ENCODE measurements at regions not wholly inside any gene's neighbourhood (a gene's known extent, or its start where the extent isn't known, plus 50 kb on each side); places are given as distances from the start of the nearest gene placed in this dataset.

DNA sequence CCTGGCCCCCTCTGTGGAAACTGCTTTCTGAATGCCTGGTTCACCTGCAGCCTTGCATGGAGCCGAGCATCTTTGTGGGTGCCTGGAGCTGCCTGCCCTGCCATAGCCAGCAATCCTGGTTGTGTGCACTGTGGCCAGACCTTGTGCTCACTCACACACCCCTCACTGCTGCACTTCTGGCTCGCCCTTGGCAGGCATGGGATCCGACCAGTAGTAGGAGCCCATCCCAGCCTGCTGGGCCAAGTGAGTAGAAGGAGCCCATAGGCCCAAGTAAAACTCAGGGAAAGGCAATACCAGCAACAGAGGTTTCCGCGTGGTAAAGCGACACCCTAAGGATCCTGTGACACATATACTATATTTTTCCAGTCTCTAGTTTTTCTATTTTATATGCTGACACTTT is 270.0 kb upstream of the NAV3 start:
- no peak for DNase-seq

- DNase-seq: no peak
Measured at GRCh38 chr12:77559400-77560074, 271.2 kb upstream of the NAV3 start.

- no peak for DNase-seq
Measured at GRCh38 chr12:77555074-77555473, 275.6 kb upstream of the NAV3 start.

DNA sequence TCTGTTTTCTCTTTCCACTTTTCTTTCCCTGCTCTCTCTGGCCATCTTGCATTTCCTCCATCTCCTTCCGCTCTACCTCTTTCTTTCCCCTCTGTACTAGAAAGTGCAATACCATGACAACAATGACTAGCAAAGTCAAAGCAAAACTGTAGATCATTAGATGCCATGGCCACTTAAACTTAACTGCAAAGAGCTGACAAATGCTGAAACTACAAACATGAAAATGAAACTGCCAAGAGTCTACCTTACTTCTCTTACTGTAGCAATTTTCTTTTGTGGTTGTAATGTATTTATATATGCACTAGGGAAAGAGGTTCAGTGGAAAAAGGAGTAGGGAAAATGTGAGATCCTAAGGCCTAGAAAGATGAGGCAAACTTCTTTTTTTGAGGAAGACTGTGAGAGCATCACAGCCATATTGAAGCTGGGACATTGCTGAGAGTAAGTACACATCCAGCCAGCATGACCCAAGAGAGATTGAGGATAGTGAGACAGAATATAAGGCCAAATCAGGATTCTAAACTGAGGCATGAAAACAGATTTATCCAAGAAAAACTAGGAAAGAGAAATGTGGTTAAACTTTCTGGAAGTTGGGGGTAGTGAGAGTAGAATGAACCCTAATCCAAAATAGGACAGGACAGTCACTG is 276.6 kb upstream of the NAV3 start:
- DNase-seq: no peak

DNA sequence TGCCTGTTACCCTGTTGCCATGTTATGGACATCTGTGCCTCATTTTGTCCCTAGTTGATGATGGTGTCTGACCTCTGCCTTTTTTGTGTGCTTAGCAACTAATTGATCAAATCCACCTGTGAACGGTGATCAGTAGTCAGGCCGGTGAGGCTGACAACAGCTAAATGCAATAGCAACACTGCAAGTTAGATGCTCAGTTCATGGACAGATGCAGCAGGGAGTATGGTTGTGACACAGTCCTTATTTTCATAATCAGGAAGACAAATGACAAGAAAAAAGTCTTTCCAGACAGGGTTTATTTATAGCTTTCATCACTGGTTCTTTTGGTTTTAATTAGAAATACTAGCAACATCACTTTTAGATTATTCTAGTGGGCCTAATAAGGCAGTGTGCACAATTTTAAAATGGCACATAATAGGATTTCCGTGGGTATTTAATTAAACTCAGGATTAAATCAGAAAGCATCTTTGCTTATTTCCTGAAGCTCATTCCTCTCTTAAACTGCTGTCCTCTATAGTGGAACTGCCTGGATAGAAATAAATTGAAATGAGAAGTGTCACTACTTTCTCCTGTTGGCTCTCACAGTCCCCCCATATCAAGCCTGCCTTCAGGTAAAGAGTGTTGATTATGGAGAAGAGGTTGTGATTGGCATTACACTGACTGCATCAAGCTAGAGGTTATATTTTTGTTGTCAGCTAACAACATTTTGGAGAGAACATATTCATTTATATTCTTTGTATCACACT is 281.1 kb upstream of the NAV3 start:
- DNase-seq: no peak

DNA sequence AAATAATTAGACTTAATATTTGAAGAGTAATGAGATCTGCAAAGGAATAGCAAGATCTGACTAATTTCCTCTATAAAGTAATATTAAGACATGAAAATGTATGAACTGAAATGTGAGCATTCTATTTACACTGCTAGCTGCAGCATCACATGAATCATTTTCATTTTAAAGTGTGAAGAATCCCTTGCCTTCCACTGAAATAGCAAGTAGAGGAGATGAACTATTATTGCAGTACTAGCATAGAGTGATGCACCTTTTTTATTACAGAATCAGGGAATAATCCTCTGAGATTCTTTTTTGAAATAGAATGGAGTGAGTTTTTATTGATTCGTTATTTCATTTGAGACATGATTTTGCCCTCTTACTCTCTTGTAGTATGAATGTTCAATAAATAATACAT is 281.9 kb upstream of the NAV3 start:
- no peak for DNase-seq

- DNase-seq: no peak
Measured at GRCh38 chr12:77540097-77540496, 290.6 kb upstream of the NAV3 start.

- no peak for DNase-seq
Measured at GRCh38 chr12:77537663-77538062, 293.0 kb upstream of the NAV3 start.

DNA sequence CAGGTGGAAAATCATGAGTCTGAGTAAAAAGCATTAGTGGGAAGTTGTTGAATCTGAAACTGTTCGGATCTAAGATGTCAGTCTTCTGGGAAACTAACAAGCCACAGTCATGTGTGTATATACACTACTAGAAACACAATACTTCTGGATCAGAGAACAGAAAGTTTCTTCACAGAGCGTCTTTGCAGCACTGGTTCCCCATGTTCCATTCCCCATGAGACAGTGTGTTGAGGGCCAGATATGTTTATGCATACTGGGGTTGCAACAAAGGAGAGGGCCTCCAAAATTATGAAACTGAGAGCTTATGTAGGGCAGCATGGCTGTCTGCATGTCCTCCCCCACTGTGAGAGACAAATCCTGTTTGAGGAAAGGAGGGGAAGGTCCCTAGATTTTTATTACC is 295.0 kb upstream of the NAV3 start:
- no peak for DNase-seq

GRCh38 chr12:77531912-77532311 is 298.8 kb upstream of the NAV3 start:
- no peak for DNase-seq

DNA sequence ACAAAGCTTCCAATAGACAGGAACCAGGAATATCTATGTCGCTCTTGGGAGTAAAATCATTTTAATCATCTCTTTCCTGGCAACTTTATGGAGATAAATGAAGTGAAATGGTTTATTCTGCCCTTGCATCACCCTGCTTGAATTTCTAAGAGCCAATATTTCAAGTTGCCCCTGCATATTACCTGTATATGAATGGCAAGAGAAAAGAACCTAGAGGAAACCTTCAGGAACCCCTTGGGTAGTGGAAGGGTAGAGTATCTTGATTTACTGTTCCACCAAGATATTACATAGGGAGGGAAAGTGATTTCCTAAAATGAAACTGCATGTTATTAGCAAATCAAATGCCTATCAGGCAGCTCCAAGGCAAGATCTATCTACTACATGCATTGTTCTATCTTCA is 308.4 kb upstream of the NAV3 start:
- DNase-seq: no peak

DNA sequence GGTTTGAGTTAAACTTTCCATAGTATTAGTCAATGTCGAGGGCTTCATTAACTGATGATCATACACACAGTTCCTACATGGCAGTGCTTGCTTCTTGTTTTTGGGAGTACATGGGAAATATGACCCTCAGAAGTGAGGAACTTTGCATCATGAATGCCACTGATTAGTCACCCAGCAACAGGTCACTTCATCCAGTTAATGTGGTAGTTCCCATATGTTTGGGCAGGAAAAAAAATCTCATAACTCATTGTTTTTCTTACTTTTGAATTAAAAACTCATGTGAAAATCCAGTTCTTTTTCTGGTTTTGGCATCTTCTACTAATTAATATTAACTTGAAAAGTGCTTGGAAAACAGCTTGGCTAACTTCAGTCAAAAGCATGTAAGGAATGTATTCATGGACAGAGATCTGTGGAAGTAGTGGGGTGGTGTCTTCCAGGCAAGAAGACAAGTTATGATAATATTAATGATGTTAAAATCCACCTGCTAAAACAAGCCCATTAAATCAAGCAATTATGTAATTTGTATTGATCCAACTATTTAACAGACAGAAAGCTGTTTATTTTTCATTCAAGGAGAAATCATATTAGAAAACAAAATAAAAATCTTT is 309.1 kb upstream of the NAV3 start:
- no peak for DNase-seq

- no peak for DNase-seq
Measured at GRCh38 chr12:77514511-77514910, 316.2 kb upstream of the NAV3 start.

GRCh38 chr12:77510985-77511384 is 319.7 kb upstream of the NAV3 start:
- no peak for DNase-seq

- DNase-seq: no peak
Measured at GRCh38 chr12:77504466-77504865, 326.2 kb upstream of the NAV3 start.

DNA sequence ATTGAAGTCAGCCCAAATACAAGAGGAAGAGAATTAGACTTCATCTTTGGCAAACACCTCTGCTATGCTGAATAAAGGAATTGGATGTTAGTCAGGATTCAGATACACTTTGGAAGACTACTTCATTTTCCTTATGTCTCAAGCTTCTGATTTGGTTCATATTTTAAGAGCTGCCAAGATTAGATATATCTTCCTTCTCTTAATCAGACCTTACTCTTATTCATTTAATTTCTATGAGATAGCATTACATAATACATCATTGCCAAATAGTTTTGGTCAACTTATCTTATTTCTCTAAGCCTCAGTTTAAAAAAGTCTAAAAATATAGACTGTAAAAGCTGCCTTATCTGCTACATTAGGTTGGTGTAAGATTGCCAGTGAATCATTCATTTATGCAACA is 330.6 kb upstream of the NAV3 start:
- DNase-seq: no peak

DNA sequence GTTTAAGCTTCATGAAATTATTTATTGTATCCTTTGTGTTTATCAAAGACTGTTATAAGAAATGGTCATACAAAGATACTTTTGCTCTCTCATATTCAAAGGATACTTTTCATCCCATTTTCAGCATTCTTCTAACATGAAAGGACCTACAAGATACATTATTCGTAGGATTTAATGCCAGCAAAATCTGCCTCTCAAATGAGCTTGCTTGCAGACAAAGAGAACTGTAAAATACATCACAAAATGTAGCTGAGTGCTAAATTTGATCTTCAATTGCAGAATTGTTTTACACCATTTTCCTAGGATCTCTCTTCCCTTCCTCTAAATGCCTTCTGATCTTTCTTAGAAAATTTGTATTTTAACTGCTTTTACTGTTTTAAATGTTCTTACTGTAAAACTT is 333.0 kb upstream of the NAV3 start:
- DNase-seq: no peak

GRCh38 chr12:77496714-77497113 is 334.0 kb upstream of the NAV3 start:
- DNase-seq: no peak

GRCh38 chr12:77494296-77494695 is 336.4 kb upstream of the NAV3 start:
- DNase-seq: no peak

DNA sequence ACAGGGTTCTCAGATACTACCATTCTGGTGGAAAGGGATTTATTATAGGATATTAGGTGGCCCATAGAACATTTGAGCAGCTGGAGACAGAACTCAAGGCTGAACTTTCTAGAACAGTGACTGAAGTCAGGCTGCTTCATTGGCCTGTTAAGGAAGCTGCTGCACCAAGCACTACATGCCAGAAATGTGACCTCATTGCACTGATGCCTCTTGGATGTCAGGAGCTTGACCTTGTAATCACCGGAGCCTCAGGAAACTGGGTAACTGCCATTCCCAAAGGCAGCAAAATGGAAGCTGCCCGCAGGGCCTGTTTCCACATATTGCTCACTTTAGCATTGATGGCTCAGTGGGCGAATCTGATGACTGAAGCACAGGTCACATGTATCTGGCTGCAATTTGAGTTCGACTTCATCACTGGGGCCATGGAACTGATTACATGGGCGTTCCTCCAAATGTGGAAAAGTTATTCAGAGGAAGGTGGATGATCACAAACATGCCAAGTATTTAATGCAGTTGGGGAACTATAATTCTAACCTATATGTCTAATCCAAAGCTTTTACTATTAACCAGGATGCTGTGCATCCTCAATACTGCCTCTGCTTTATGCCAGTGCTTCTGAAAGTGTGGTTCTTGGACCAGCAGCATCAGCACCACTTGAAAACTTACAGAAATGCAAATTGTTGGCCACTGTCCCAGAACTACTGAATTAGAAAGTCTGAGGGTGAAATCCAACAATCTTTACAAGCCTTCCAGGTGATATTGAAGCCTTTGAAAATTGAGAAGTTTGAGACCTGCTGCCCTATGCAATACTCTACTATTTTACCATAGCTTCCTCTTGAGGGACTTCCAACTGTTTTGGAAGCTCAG is 337.2 kb upstream of the NAV3 start:
- DNase-seq: no peak

DNA sequence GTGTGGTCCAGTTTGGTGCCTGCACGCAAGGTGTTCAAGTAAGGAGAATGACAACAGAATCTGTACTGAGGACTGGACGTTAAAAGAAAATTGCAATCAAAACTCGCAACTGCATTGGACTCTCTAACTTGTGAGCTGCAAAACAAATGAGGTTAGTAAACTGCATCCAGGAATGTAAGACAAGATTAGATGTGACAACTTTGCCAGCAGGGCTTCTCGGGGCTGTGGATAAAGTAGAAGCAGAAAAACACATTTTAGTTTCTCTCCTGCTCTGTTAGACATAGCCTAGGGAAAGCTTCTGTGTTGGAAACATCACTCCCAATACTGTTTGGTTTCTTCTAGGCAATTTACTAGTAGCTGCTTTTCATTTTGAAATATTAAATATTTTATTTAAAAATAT is 338.2 kb upstream of the NAV3 start:
- DNase-seq: no peak

- DNase-seq: no peak
Measured at GRCh38 chr12:77489331-77489970, 341.2 kb upstream of the NAV3 start.
